ENCODE measurements at regions not wholly inside any gene's neighbourhood (a gene's known extent, or its start where the extent isn't known, plus 50 kb on each side); places are given as distances from the start of the nearest gene placed in this dataset.

DNA sequence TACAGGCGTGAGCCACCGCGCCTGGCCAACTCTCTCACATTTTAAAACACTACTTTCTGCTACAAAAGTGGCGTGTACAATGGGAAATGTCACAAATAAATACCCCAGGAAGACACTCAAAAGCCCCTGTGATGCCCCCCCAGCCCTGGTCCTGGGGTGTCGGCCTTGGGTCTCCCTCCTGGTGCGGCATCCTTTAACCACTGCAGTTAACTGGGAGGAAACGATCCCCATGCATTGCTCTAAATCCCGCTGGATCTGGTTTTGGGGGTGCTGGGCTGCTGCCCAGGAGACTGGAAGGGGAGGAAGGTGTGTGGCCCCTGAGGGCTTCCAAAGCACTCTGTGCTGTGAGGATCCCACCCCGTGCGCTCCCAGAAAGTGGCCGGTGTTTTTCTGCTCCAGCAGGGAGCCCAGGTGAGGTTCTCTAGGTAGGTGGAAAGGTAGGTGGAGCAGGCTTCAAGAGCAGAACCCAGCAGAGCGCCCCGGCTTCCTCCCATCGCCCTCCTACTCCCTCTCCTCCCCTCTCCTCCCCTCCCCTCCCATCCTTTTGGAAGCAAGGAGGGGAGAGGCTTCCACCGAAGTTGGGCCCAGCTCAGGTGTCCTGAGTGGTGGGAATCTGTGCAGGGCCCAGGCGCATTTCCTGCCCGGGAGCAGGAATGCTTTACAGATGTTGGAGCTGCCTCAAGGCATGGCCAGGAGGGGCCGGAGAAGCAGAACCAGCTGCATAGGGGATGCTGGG, 363.3 kb downstream of the SEC14L1 start:
- Histone ChIP-seq H3K4me3 (ENCODE audit: low read length) (no peak overlapping the region), H3K27ac (ENCODE audit: low read depth, low read length) (no peak overlapping the region), H3K27me3 (ENCODE audit: control insufficient read depth, insufficient read depth, low read length) (no peaks in the 10 kb centered on the region), H3K36me3 (ENCODE audit: control insufficient read depth, insufficient read depth, low read length) (peaks cover 4% of the 10 kb centered on the region), H3K4me1 (ENCODE audit: control insufficient read depth, insufficient read depth, low read length) (no peaks in the 10 kb centered on the region), H3K9ac (ENCODE audit: low read length) (no peak overlapping the region)

DNA sequence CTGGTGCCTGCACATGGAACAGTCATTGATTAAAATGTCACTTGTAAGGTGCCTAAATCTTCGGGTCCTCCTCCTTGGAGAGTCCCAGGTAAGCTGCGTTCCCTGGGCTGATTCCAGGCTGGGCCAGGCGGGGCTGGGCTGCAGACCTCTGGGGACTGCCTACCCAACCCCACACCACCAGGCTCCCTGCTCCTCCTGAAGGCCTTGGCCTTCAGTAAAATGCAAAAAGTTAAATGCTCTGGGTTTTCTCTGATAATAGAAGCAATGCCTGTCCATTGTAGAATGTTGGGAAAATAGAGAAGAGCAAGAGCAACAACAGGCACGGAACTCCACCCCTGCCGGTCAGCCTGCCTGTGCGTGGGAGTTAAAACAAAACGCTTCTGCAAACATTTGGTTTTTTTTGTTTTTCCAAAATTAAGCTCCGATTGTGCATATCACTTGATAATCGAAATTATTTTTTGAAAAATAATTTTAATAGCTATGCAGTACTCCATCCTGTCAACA, 363.9 kb downstream of the SEC14L1 start:
- H3K27me3 ChIP-seq (ENCODE audit: control insufficient read depth, insufficient read depth, low read length), result no peaks in the 10 kb centered on the region
- no peaks in the 10 kb centered on the region for H3K4me1 ChIP-seq (ENCODE audit: control insufficient read depth, insufficient read depth, low read length)
- H3K9ac ChIP-seq (ENCODE audit: low read length), result no peak overlapping the region
- H3K4me3 ChIP-seq (ENCODE audit: low read length), result no peak overlapping the region
- H3K36me3 ChIP-seq (ENCODE audit: control insufficient read depth, insufficient read depth, low read length), result peaks cover 4% of the 10 kb centered on the region
- H3K27ac ChIP-seq (ENCODE audit: low read depth, low read length), result no peak overlapping the region

GRCh38 chr17:77505181-77505639, 364.4 kb downstream of the SEC14L1 start:
- no peak overlapping the region for H3K4me3 ChIP-seq (ENCODE audit: low read length)
- H3K36me3 ChIP-seq (ENCODE audit: control insufficient read depth, insufficient read depth, low read length), result no peaks in the 10 kb centered on the region

GRCh38 chr17:77506371-77506991, 365.7 kb downstream of the SEC14L1 start:
- Histone ChIP-seq H3K27ac (ENCODE audit: low read depth, low read length) (no peak overlapping the region), H3K27me3 (ENCODE audit: control insufficient read depth, insufficient read depth, low read length) (no peaks in the 10 kb centered on the region), H3K9ac (ENCODE audit: low read length) (no peak overlapping the region), H3K4me1 (ENCODE audit: control insufficient read depth, insufficient read depth, low read length) (no peaks in the 10 kb centered on the region), H3K4me3 (ENCODE audit: low read length) (no peak overlapping the region), H3K36me3 (ENCODE audit: control insufficient read depth, insufficient read depth, low read length) (no peaks in the 10 kb centered on the region)

More at GRCh38 chr17:77505181-77505639, 364.4 kb downstream of the SEC14L1 start:
- Histone ChIP-seq H3K27ac (ENCODE audit: low read depth, low read length) (no peak overlapping the region), H3K4me1 (ENCODE audit: control insufficient read depth, insufficient read depth, low read length) (no peaks in the 10 kb centered on the region), H3K27me3 (ENCODE audit: control insufficient read depth, insufficient read depth, low read length) (no peaks in the 10 kb centered on the region), H3K9ac (ENCODE audit: low read length) (no peak overlapping the region)

DNA sequence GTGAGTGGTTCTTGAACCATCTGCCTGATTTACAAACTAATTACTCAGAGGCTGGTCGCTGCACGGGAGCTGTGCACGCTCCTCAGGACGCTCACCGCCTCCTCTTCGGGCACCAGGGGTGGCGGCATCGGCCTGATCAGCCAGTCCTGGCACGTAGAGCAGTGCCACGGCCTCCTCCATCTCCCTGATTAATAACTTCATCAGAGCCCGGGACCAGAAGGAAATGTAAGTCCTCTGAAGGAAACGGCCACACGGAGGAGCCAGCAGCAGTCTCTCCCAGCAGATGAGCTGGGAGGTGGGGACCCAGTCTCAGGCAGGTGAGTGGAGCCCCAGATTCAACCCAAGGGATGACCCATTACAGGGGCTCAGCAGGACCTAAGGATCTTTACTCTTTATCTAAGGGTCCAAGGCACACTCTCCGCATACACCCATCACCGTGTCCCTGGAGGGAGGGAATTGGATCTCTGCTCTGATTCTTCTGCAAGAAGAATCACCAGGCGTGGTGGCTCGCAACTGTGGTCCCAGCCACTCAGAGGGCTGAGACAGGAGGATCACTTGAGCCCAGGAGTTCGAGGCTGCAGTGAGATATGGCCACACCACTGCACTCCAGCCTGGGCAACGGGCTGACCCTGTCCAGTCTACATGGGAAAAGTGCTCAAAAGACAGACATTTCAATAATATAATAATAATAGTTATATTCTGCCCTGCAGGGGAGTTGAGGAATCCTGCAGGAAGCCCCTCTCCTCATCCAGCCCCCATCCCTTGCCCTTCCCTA, 366.5 kb downstream of the SEC14L1 start:
- Histone ChIP-seq H3K9ac (ENCODE audit: low read length) (no peak overlapping the region), H3K4me3 (ENCODE audit: low read length) (no peak overlapping the region), H3K27ac (ENCODE audit: low read depth, low read length) (no peak overlapping the region), H3K4me1 (ENCODE audit: control insufficient read depth, insufficient read depth, low read length) (no peaks in the 10 kb centered on the region), H3K36me3 (ENCODE audit: control insufficient read depth, insufficient read depth, low read length) (no peaks in the 10 kb centered on the region), H3K27me3 (ENCODE audit: control insufficient read depth, insufficient read depth, low read length) (no peaks in the 10 kb centered on the region)

DNA sequence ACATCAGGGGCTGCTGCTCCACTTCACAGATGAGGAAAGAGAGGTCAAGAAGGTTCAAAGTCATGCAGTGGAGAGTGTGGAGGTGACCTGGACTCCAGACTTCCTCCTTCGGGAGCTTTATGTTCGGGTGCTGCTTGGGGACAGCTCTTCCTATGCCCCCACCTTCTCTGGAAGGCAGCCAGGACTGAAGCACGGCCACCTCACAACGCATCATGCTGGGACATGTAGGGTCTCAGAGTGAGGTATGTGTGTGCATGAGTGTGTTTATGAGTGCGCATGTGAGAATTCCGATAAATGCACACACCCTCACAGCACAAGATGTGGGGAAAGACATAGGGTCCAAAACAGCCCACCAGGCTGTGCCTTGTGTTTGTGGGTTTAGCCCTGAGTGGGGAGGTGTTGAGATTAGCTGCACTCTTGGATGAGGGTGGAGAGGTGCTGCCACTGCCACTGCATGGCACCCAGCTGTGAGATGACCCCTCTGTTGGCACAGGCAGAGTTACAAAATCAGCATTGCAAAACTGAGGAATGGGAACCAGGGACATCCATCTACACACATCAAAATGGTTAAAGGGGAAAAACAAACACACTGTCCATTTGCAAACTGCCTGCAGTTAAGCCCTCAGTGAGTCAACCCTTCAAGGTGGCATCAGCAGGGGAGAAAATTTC, 367.4 kb downstream of the SEC14L1 start:
- Histone ChIP-seq H3K4me1 (ENCODE audit: control insufficient read depth, insufficient read depth, low read length) (no peaks in the 10 kb centered on the region), H3K9ac (ENCODE audit: low read length) (no peak overlapping the region), H3K27me3 (ENCODE audit: control insufficient read depth, insufficient read depth, low read length) (no peaks in the 10 kb centered on the region), H3K36me3 (ENCODE audit: control insufficient read depth, insufficient read depth, low read length) (no peaks in the 10 kb centered on the region), H3K4me3 (ENCODE audit: low read length) (no peak overlapping the region), H3K27ac (ENCODE audit: low read depth, low read length) (no peak overlapping the region)

- Histone ChIP-seq H3K9ac (ENCODE audit: low read length) (no peak overlapping the region), H3K36me3 (ENCODE audit: control insufficient read depth, insufficient read depth, low read length) (no peaks in the 10 kb centered on the region), H3K4me3 (ENCODE audit: low read length) (no peak overlapping the region), H3K27ac (ENCODE audit: low read depth, low read length) (no peak overlapping the region), H3K4me1 (ENCODE audit: control insufficient read depth, insufficient read depth, low read length) (no peaks in the 10 kb centered on the region), H3K27me3 (ENCODE audit: control insufficient read depth, insufficient read depth, low read length) (no peaks in the 10 kb centered on the region)
These were observed 368.3 kb downstream of the SEC14L1 start for GRCh38 chr17:77509089-77509488.

DNA sequence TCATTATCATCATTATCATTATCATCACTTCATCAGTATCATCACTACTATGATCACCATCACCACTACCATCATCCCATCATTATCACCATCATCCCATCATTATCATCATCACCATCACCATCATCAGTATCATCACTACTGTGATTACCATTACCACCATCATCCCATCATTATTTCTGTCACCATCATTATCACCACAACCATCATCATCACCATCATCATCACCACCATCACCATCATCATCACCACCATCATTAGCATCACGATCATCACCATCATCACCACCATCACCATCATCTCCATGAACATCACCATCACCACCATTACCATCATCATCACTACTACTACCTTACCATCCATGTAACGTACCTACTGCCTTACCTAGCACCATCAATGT, 368.8 kb downstream of the SEC14L1 start:
- Histone ChIP-seq H3K4me1 (ENCODE audit: control insufficient read depth, insufficient read depth, low read length) (no peaks in the 10 kb centered on the region), H3K27ac (ENCODE audit: low read depth, low read length) (no peak overlapping the region), H3K27me3 (ENCODE audit: control insufficient read depth, insufficient read depth, low read length) (no peaks in the 10 kb centered on the region), H3K36me3 (ENCODE audit: control insufficient read depth, insufficient read depth, low read length) (no peaks in the 10 kb centered on the region), H3K9ac (ENCODE audit: low read length) (no peak overlapping the region), H3K4me3 (ENCODE audit: low read length) (no peak overlapping the region)

DNA sequence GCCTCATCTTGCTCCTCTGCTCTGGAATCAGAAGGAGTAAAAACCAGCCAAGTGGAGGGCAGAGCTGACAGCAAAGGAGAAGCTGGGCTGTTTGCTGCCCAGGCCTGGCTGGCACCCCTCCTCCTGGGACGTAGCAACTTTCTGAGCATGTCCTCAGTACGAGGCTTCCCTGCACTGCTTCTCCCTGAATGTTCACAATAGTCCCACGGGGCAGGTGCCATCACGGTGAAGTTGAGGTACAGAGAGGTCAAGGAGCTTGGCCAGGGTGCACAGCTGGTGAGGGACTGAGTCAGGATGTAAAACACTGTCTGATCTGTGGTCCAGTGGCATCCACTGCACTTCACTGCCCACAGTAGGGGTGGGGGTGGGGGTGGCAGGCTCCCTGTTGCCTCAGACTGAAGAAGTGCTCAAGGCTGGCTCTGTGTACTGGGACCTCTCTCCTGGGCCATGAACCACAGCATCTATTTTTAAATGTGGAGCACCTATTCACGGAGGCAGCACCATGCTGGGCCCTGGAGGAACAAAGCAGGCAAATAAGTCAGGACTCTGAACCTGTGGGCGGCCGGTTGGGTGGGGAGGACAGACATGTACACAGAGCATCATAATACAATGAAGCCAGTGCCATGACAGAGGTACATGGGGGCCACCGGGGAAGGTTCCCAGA, 369.5 kb downstream of the SEC14L1 start:
- Histone ChIP-seq H3K27me3 (ENCODE audit: control insufficient read depth, insufficient read depth, low read length) (no peaks in the 10 kb centered on the region), H3K36me3 (ENCODE audit: control insufficient read depth, insufficient read depth, low read length) (no peaks in the 10 kb centered on the region), H3K4me1 (ENCODE audit: control insufficient read depth, insufficient read depth, low read length) (no peaks in the 10 kb centered on the region), H3K9ac (ENCODE audit: low read length) (no peak overlapping the region), H3K27ac (ENCODE audit: low read depth, low read length) (no peak overlapping the region), H3K4me3 (ENCODE audit: low read length) (no peak overlapping the region)

DNA sequence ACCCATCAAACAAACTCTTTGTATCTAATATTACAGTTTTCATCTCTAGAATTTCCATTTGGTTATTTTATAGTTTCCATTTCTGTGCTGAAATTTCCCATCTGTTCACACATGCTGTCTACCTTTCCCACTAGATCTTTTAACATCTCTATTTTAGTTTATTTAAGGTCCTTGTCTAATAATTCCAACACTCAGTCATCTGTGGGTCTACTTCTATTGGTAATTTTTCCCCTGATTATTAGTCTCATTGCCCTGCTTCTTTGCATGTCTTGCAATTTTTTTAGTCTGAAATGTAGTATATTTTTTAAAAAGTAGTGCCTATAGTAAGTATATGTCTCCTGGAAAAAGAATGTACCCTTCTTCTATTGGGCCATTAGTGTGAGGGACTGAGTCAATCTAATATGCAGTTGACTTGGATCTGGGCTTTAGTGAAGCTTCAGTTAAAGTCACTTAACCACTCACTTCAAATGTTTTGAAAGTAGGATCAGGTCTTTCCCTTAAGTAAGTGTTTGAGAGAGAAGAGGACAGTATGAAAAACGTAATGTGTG, 370.8 kb downstream of the SEC14L1 start:
- no peaks in the 10 kb centered on the region for H3K4me1 ChIP-seq (ENCODE audit: control insufficient read depth, insufficient read depth, low read length)
- H3K27ac ChIP-seq (ENCODE audit: low read depth, low read length), result no peak overlapping the region
- no peak overlapping the region for H3K4me3 ChIP-seq (ENCODE audit: low read length)
- H3K27me3 ChIP-seq (ENCODE audit: control insufficient read depth, insufficient read depth, low read length), result no peaks in the 10 kb centered on the region
- H3K9ac ChIP-seq (ENCODE audit: low read length), result no peak overlapping the region
- no peaks in the 10 kb centered on the region for H3K36me3 ChIP-seq (ENCODE audit: control insufficient read depth, insufficient read depth, low read length)

GRCh38 chr17:77512062-77512946, 371.5 kb downstream of the SEC14L1 start:
- Histone ChIP-seq H3K27me3 (ENCODE audit: control insufficient read depth, insufficient read depth, low read length) (no peaks in the 10 kb centered on the region), H3K4me1 (ENCODE audit: control insufficient read depth, insufficient read depth, low read length) (no peaks in the 10 kb centered on the region), H3K36me3 (ENCODE audit: control insufficient read depth, insufficient read depth, low read length) (no peaks in the 10 kb centered on the region), H3K9ac (ENCODE audit: low read length) (no peak overlapping the region), H3K4me3 (ENCODE audit: low read length) (no peak overlapping the region), H3K27ac (ENCODE audit: low read depth, low read length) (no peak overlapping the region)
